ENCODE measurements at regions not wholly inside any gene's neighbourhood (a gene's known extent, or its start where the extent isn't known, plus 50 kb on each side); places are given as distances from the start of the nearest gene placed in this dataset.

DNA sequence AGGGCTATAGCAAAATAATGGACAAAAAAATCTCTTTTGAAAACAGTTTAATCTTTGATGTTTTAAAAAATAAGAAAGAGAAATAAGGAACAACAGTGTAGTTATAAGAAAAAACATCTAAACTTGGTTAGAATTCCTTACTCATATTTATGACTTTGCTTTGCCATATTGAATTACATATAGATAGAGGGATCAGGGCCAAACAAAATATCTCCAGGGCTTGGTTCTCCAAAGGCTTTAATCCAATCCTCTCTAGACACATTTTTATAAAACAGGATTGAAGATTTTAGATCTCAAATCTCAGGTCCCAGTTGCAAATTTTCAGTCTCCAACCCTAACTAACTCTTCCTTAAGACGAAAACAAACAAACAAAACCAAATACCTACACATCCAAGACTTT is 72.6 kb upstream of the RHOBTB1 start:
- TF ChIP-seq ZBTB7A (IDR thresholded peaks at IDR 0.05; ENCODE audit: low read depth) (no peak), CREB1 (IDR thresholded peaks at IDR 0.05; ENCODE audit: low read depth) (no peak), RAD21 (IDR thresholded peaks at IDR 0.05; ENCODE audit: low read depth) (no peak), TAF1 (IDR thresholded peaks at IDR 0.05; ENCODE audit: low read depth) (no peak), FOXM1 (IDR thresholded peaks at IDR 0.05; ENCODE audit: borderline replicate concordance, low read depth) (no peak), EGR1 (IDR thresholded peaks at IDR 0.05) (no peak), TCF12 (IDR thresholded peaks at IDR 0.05; ENCODE audit: low read depth) (no peak), CEBPB (IDR thresholded peaks at IDR 0.05) (no peak), TEAD4 (IDR thresholded peaks at IDR 0.05) (no peak), NFIC (IDR thresholded peaks at IDR 0.05) (no peak), YY1 (IDR thresholded peaks at IDR 0.05; ENCODE audit: low read depth) (no peak), EP300 (IDR thresholded peaks at IDR 0.05; ENCODE audit: borderline replicate concordance) (no peak)
- TF ChIP-seq, protein P1, sequence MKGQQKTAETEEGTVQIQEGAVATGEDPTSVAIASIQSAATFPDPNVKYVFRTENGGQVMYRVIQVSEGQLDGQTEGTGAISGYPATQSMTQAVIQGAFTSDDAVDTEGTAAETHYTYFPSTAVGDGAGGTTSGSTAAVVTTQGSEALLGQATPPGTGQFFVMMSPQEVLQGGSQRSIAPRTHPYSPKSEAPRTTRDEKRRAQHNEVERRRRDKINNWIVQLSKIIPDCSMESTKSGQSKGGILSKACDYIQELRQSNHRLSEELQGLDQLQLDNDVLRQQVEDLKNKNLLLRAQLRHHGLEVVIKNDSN (IDR thresholded peaks at IDR 0.05), result no peak
- TF ChIP-seq, protein P2, sequence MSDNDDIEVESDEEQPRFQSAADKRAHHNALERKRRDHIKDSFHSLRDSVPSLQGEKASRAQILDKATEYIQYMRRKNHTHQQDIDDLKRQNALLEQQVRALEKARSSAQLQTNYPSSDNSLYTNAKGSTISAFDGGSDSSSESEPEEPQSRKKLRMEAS (IDR thresholded peaks at IDR 0.05), result no peak
- TF ChIP-seq, protein P3, sequence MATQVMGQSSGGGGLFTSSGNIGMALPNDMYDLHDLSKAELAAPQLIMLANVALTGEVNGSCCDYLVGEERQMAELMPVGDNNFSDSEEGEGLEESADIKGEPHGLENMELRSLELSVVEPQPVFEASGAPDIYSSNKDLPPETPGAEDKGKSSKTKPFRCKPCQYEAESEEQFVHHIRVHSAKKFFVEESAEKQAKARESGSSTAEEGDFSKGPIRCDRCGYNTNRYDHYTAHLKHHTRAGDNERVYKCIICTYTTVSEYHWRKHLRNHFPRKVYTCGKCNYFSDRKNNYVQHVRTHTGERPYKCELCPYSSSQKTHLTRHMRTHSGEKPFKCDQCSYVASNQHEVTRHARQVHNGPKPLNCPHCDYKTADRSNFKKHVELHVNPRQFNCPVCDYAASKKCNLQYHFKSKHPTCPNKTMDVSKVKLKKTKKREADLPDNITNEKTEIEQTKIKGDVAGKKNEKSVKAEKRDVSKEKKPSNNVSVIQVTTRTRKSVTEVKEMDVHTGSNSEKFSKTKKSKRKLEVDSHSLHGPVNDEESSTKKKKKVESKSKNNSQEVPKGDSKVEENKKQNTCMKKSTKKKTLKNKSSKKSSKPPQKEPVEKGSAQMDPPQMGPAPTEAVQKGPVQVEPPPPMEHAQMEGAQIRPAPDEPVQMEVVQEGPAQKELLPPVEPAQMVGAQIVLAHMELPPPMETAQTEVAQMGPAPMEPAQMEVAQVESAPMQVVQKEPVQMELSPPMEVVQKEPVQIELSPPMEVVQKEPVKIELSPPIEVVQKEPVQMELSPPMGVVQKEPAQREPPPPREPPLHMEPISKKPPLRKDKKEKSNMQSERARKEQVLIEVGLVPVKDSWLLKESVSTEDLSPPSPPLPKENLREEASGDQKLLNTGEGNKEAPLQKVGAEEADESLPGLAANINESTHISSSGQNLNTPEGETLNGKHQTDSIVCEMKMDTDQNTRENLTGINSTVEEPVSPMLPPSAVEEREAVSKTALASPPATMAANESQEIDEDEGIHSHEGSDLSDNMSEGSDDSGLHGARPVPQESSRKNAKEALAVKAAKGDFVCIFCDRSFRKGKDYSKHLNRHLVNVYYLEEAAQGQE (IDR thresholded peaks at IDR 0.05; ENCODE audit: low read depth), result no peak

DNA sequence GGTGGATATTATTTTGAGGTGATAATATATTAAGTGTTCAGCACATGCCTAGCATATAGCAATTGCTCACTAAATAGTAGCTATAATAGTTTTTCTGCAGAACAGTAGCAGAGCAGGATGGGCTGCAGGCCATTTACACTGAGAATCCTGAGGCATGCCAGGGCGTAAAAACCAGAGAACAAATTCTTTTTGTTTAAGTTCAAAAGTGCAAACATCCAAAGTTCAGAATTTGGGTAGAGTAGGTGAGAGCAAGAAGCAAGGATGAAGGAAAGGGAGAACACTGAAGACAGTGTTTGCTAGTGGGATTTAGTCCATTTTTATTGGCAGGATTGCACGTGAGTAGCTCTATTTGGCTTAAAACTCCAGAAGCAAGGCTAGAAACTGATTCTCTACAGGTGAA is 72.0 kb upstream of the RHOBTB1 start:
- no peak for TF ChIP-seq EP300 (IDR thresholded peaks at IDR 0.05; ENCODE audit: borderline replicate concordance)
- TF ChIP-seq TEAD4 (IDR thresholded peaks at IDR 0.05), result no peak
- no peak for TF ChIP-seq EGR1 (IDR thresholded peaks at IDR 0.05)
- TF ChIP-seq CEBPB (IDR thresholded peaks at IDR 0.05), result no peak
- TF ChIP-seq TCF12 (IDR thresholded peaks at IDR 0.05; ENCODE audit: low read depth), result no peak
- TF ChIP-seq RAD21 (IDR thresholded peaks at IDR 0.05; ENCODE audit: low read depth), result no peak
- TF ChIP-seq ZBTB7A (IDR thresholded peaks at IDR 0.05; ENCODE audit: low read depth), result no peak
- no peak for TF ChIP-seq TAF1 (IDR thresholded peaks at IDR 0.05; ENCODE audit: low read depth)
- TF ChIP-seq, protein P1 (IDR thresholded peaks at IDR 0.05), result no peak

DNA sequence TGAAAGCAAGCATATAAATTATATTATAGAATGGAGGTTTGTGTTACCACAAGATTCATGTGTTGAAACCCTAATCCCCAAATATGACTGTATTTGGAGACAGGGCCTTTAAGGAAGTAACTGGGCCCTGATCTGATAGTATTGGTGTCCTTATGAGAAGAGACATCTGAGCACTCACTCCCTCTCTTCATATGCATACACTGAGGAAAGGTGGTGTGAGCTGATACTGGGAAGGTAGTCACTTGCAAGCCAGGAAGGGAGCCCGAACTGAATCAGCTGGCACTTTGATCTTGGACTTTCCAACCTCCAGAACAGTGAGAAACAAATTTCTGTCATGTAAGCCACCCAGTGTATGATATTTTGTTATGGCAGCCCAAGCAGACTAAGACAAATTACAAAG is 66.9 kb upstream of the RHOBTB1 start:
- TF ChIP-seq TEAD4 (IDR thresholded peaks at IDR 0.05) (no peak), RAD21 (IDR thresholded peaks at IDR 0.05; ENCODE audit: low read depth) (no peak)
- TF ChIP-seq, protein P1 (IDR thresholded peaks at IDR 0.05), result no peak
- TF ChIP-seq, protein P2 (IDR thresholded peaks at IDR 0.05), result no peak

DNA sequence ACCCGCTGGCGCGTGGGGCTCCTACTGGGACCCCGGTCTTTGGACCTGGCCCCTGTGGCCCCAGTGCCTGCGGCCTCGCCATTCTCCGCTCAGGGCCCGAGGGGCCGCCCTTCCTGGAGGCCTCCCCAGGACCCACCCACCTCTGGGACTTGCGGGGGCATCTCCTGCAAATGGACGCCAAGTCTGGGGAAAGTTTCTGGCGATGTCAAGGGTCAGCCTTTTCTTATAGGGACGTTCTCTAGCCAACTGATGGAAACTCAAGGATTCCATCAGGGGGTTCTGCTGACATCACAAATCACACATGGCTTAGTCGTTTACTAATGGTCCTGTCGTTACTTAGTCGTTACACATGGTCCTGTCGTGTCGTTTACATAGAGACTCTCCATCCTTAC is 57.7 kb upstream of the RHOBTB1 start:
- TF ChIP-seq RAD21 (IDR thresholded peaks at IDR 0.05; ENCODE audit: low read depth) (no peak), FOXM1 (IDR thresholded peaks at IDR 0.05; ENCODE audit: borderline replicate concordance, low read depth) (no peak), YY1 (IDR thresholded peaks at IDR 0.05; ENCODE audit: low read depth) (no peak), ZBTB7A (IDR thresholded peaks at IDR 0.05; ENCODE audit: low read depth) (no peak), CREB1 (IDR thresholded peaks at IDR 0.05; ENCODE audit: low read depth) (no peak), TAF1 (IDR thresholded peaks at IDR 0.05; ENCODE audit: low read depth) (no peak), TCF12 (IDR thresholded peaks at IDR 0.05; ENCODE audit: low read depth) (no peak), TEAD4 (IDR thresholded peaks at IDR 0.05) (no peak)
- TF ChIP-seq, protein P1 (IDR thresholded peaks at IDR 0.05), result no peak
- TF ChIP-seq, protein P2 (IDR thresholded peaks at IDR 0.05), result no peak

DNA sequence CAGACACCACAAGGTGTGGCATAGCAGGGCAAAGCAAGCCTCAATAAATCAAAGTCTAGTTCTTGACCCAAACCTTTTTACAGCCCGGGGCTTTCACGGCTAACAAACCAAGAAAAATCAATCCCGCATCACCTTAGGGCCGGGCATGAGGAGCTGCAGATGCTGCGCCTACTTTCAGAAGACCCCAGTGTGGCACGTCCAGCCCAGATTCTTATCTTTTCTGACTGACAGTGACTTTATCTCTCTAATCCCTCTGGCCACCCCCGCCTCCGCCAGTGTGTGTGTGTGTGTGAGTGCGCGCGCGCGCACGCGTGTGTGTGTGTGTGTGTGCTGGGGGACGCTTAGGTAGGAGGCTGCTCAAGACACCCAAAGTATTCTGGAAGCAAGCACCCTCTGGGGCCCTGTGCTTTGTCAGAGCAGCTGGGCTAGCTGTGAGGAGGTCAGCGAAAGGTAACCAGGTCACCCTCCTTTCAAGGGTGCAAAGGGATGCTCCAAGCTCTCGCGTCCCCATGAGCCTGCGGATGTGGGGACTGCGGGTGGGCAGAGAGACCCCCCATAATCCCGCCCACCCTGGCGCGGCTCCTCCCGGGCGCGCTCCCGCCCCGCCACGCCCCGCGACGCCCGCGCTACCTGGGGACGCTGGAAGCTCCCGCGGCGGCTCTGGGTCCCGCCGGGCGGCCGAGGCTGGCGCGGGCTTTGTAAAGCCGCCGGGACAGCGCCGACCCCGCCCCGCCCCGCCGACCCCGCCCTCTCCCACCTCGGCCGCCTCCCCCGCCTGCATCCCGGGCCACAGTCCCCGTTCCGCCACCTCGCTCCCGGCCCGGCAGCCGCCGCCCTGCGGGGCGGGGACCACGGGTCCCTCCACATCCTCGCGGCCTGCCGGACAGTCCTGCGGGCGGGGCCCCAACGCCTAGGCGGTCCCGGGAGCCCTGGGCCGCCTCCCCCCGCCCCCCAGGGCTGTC is 57.1 kb upstream of the RHOBTB1 start:
- TF ChIP-seq, protein P1 (IDR thresholded peaks at IDR 0.05), result no peak
- TF ChIP-seq EGR1 (IDR thresholded peaks at IDR 0.05) (no peak), TCF12 (IDR thresholded peaks at IDR 0.05; ENCODE audit: low read depth) (no peak), FOXM1 (IDR thresholded peaks at IDR 0.05; ENCODE audit: borderline replicate concordance, low read depth) (no peak), CEBPB (IDR thresholded peaks at IDR 0.05) (no peak)
- TF ChIP-seq, protein P3 (IDR thresholded peaks at IDR 0.05; ENCODE audit: low read depth), result no peak
